ENCODE measurements at regions not wholly inside any gene's neighbourhood (a gene's known extent, or its start where the extent isn't known, plus 50 kb on each side); places are given as distances from the start of the nearest gene placed in this dataset.
A peak's percentile ranks its signal among the peaks of the same experiment; 100 is the strongest.
"Not testable (repeated sequence)": the region's sequence is repeated elsewhere in the genome, so short reads cannot be mapped to it uniquely, and the experiment has no call there.

- H3K4me3 ChIP-seq (ENCODE audit: low read length), result no peak overlapping the region
- no peak for TF ChIP-seq CTCF (conservative IDR thresholded peaks at IDR 0.05; ENCODE audit: low read length)
- no peak for DNase-seq (ENCODE audit: low read depth)
Observed at GRCh38 chr1:220942278-220942677, 63.0 kb downstream of the HLX start.

DNA sequence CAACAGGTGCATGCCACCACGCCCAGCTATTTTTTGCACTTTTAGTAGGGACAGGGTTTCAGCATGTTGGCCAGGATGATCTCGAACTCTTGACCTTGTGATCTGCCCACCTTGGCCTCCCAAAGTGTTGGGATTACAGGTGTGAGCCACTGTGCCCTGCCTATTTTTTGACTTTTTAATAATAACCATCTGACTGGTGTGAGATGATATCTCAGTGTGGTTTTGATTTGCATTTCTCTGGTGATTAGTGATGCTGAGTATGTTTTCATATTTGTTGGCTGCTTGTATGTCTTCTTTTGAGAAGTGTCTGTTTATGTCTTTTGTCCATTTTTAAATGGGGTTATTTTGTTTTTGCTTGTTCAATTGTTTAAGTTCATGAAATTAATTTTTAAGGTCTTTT lies 63.7 kb downstream of the HLX start:
- H3K4me3 ChIP-seq (ENCODE audit: low read length); DNase-seq (ENCODE audit: low read depth): not testable (repeated sequence)

DNA sequence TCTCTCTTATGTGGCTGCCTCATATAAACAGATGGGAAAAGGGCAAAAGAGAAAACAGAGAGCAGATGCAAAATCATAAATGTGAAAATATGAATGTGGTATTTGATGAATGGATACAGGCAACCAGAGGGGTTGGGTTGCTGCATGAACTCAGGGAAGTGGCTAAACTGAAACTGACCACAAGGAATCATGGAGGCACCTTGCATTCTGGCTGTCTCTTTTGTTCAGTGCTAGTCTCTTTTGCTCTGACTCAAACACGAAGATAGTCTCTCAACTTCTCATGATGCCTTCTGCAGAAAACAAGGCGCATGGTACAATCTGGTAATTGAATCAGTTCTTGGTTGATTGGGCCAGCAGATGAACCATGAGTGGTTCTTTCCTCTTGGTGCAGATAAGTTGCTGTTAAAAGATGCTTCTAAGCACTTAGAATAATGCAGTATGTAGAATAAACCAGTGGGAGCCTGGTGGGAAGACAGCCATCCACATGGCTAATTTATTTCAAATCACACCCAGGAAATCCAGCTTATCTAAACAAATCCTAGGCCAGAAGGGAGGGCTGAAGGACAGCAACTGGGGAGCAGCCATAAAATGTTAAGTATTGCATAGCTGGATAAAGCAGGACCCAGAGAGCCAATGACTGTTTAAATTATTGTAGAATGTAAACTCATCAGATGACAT lies 64.2 kb downstream of the HLX start:
- no peak overlapping the region for H3K4me3 ChIP-seq (ENCODE audit: low read length)
- DNase-seq (ENCODE audit: low read depth), result no peak
- no peak for TF ChIP-seq CTCF (conservative IDR thresholded peaks at IDR 0.05; ENCODE audit: low read length)

- peak; percentile 19 for DNase-seq (ENCODE audit: low read depth)
- H3K4me3 ChIP-seq (ENCODE audit: low read length), result no peak overlapping the region
- no peak for TF ChIP-seq CTCF (conservative IDR thresholded peaks at IDR 0.05; ENCODE audit: low read length)
Observed at GRCh38 chr1:220950576-220950975, 71.3 kb downstream of the HLX start.

DNA sequence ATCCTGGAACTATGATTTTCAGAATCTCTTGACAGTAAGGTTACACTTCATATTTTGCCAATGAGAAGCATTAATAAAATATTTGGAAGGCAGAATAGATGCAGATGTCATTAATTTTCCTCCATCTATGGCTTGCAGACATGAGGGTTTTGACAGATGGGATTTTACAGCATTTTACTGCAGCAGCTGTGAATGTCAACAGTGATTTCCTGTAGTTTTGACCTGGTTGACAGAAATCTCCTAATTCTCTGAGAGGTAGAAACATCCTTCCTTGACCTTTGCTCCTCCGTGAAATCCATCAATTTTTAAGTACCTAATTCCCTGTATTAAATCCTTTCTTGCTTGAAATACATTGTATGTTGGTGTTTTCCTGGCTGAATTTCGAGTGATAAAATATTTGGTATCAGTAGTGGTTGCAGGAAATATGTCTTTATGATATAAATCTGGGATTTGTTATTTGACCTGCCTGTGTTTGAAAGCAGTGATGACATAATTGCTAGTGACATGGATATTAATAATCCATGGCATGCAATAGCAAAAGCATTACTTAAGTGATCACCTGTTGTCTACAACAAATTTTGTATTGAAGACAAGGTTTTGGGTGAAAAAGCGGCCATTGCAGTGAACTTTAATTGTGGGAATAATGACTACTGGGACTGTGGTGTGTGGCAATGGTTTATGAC lies 73.9 kb downstream of the HLX start:
- no peak overlapping the region for H3K4me3 ChIP-seq (ENCODE audit: low read length)
- TF ChIP-seq CTCF (conservative IDR thresholded peaks at IDR 0.05; ENCODE audit: low read length), result no peak
- DNase-seq (ENCODE audit: low read depth), result peak; percentile 37

- TF ChIP-seq CTCF (conservative IDR thresholded peaks at IDR 0.05; ENCODE audit: low read length), result no peak
- H3K4me3 ChIP-seq (ENCODE audit: low read length), result no peak overlapping the region
- peak; percentile 85 for DNase-seq (ENCODE audit: low read depth)
Observed at GRCh38 chr1:220954321-220955075, 75.3 kb downstream of the HLX start.

- peak; percentile 21 for DNase-seq (ENCODE audit: low read depth)
- no peak overlapping the region for H3K4me3 ChIP-seq (ENCODE audit: low read length)
- no peak for TF ChIP-seq CTCF (conservative IDR thresholded peaks at IDR 0.05; ENCODE audit: low read length)
Observed at GRCh38 chr1:220955116-220955515, 75.9 kb downstream of the HLX start.

Measured in AG10803 (cell line).